K562 (cell line): ENCODE measurements at regions not wholly inside any gene's neighbourhood (a gene's known extent, or its start where the extent isn't known, plus 50 kb on each side); places are given as distances from the start of the nearest gene placed in this dataset.

Source experiments
- BRD4 ChIP-seq: fragments of 200-600 bp; sonication (generic); IDR thresholded peaks from 2 replicates; pipeline ENCODE4 v1.6.1; 2017; ENCODE audit warnings: inconsistent platforms
- CBX8 ChIP-seq: fragments of 200-600 bp; sonication (generic); IDR thresholded peaks from 2 replicates; pipeline ENCODE4 v1.6.1; 2012; ENCODE audit warnings: borderline replicate concordance, mixed run types, low read depth, mild to moderate bottlenecking, moderate library complexity, mixed read lengths, low read length, control low read depth, inconsistent platforms; ENCODE audit not compliant: poor library complexity, severe bottlenecking; ENCODE audit errors: extremely low read depth
- CCAR2 ChIP-seq: fragments of 200-400 bp; formaldehyde crosslinking; IDR thresholded peaks from 2 replicates; pipeline ENCODE4 v1.6.1; 2017; ENCODE audit warnings: mild to moderate bottlenecking, low read depth, low read length
- CHCHD3 ChIP-seq: fragments of 250-450 bp; sonication (Bioruptor Pico); IDR thresholded peaks from 2 replicates; pipeline ENCODE4 v2.1.2; 2022; ENCODE audit warnings: mild to moderate bottlenecking
- CHD1 ChIP-seq: fragments of 200-600 bp; sonication (generic); IDR thresholded peaks from one replicate; pipeline ENCODE4 v1.6.1; 2012; ENCODE audit warnings: mild to moderate bottlenecking, moderate library complexity, low read length, inconsistent platforms
- CTBP1 ChIP-seq: fragments of 450-650 bp; IDR thresholded peaks from 2 replicates; pipeline ENCODE4 v1.6.1; 2016; ENCODE audit warnings: borderline replicate concordance
- EP400 ChIP-seq: fragments of 450-650 bp; IDR thresholded peaks from 2 replicates; pipeline ENCODE4 v1.6.1; 2017; ENCODE audit warnings: antibody characterized with exemption, mild to moderate bottlenecking, moderate library complexity
- RFX7 ChIP-seq: fragments of 250-450 bp; sonication (Bioruptor Pico); IDR thresholded peaks from 2 replicates; pipeline ENCODE4 v1.5.1; 2021; ENCODE audit warnings: mild to moderate bottlenecking
- SMC3 ChIP-seq: conservative IDR thresholded peaks from 2 replicates; pipeline ENCODE4 v1.6.1; 2011; ENCODE audit warnings: low read depth, low read length, improper control_type of control experiment; ENCODE audit not compliant: insufficient read depth
- TAF1 ChIP-seq: IDR thresholded peaks from 2 replicates; pipeline ENCODE4 v1.6.1; 2011; ENCODE audit warnings: mild to moderate bottlenecking, low read length, moderate library complexity; ENCODE audit not compliant: insufficient read depth, control insufficient read depth, severe bottlenecking; ENCODE audit errors: extremely low read depth
- THAP12 ChIP-seq: fragments of 250-450 bp; sonication (Bioruptor Pico); IDR thresholded peaks from 2 replicates; pipeline ENCODE4 v1.9.0; 2021; ENCODE audit warnings: mild to moderate bottlenecking, inconsistent platforms
- ZNF274 ChIP-seq: IDR thresholded peaks from 2 replicates; pipeline ENCODE4 v1.6.1; 2011; ENCODE audit warnings: low read depth, mild to moderate bottlenecking, low read length, moderate library complexity, borderline replicate concordance
- TF ChIP-seq, protein P1 (sequence below), 3 experiments: IDR thresholded peaks in 2 of 3; conservative IDR thresholded peaks in 1 of 3; 2 replicates each; pipeline ENCODE4 v1.5.1; 2011 to 2012; ENCODE audit warnings: low read length in 3 of 3, mild to moderate bottlenecking in 3 of 3, control low read depth in 2 of 3, improper control_type of control experiment in 1 of 3, inconsistent platforms in 1 of 3, low read depth in 1 of 3, mixed read lengths in 1 of 3, moderate library complexity in 1 of 3; ENCODE audit not compliant: insufficient read depth in 2 of 3
- TF ChIP-seq, protein P2 (sequence below), 2 experiments: fragments of 450-650 bp in 1 of 2; sonication (generic) in 1 of 2; formaldehyde crosslinking; conservative IDR thresholded peaks; 2 replicates each; pipeline versions ENCODE4 v1.4.0 to v1.8.1; 2020 to 2022; ENCODE audit warnings: mild to moderate bottlenecking in 1 of 2, missing genetic modification reagents in 1 of 2

- TF ChIP-seq CTBP1 (no peak), THAP12 (CRISPR knock-in tag) (no peak), SMC3 (no peak), TAF1 (no peak), CCAR2 (no peak), BRD4 (no peak), RFX7 (no peak), ZNF274 (no peak), EP400 (no peak), CBX8 (no peak), CHD1 (no peak), CHCHD3 (CRISPR knock-in tag) (no peak)
- TF ChIP-seq, protein P1, sequence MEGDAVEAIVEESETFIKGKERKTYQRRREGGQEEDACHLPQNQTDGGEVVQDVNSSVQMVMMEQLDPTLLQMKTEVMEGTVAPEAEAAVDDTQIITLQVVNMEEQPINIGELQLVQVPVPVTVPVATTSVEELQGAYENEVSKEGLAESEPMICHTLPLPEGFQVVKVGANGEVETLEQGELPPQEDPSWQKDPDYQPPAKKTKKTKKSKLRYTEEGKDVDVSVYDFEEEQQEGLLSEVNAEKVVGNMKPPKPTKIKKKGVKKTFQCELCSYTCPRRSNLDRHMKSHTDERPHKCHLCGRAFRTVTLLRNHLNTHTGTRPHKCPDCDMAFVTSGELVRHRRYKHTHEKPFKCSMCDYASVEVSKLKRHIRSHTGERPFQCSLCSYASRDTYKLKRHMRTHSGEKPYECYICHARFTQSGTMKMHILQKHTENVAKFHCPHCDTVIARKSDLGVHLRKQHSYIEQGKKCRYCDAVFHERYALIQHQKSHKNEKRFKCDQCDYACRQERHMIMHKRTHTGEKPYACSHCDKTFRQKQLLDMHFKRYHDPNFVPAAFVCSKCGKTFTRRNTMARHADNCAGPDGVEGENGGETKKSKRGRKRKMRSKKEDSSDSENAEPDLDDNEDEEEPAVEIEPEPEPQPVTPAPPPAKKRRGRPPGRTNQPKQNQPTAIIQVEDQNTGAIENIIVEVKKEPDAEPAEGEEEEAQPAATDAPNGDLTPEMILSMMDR (IDR thresholded peaks at IDR 0.05 in 2 of 3, conservative IDR thresholded peaks at IDR 0.05 in 1 of 3; ENCODE audit: insufficient read depth in 2 of 3, low read depth in 1 of 3, low read length in 3 of 3), result no peak
- TF ChIP-seq, protein P2, sequence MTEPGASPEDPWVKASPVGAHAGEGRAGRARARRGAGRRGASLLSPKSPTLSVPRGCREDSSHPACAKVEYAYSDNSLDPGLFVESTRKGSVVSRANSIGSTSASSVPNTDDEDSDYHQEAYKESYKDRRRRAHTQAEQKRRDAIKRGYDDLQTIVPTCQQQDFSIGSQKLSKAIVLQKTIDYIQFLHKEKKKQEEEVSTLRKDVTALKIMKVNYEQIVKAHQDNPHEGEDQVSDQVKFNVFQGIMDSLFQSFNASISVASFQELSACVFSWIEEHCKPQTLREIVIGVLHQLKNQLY (CRISPR knock-in tag; conservative IDR thresholded peaks at IDR 0.05), result no peak
Observed at GRCh38 chr14:51520087-51520486, 131.6 kb upstream of the FRMD6 start.
